GM12878 (cell line): ENCODE measurements at regions not wholly inside any gene's neighbourhood (a gene's known extent, or its start where the extent isn't known, plus 50 kb on each side); places are given as distances from the start of the nearest gene placed in this dataset.

ENCODE experiments used
- ATAC-seq: fragments of 200-7000 bp; cut with Tn5 transposase; 3 replicates; pipeline ENCODE4 v1.9.1; 2020; ENCODE audit warnings: mild to moderate bottlenecking, moderate library complexity
- BruUV-seq: library from RNA; stranded (reverse); fragments of 400-500 nt; replicated peaks from 2 replicates; lab custom pipeline; 2021; lab: Mats Ljungman, UMichigan
- CTCF ChIA-PET: fragments of 300-600 bp; sonication (Branson Sonifier 250); formaldehyde crosslinking; extraction: SDS; loops from one replicate; lab custom pipeline; 2021; ENCODE audit warnings: inconsistent platforms; lab: Yijun Ruan, JAX
- POLR2A ChIA-PET: fragments of 350-600 bp; formaldehyde crosslinking; extraction: SDS; loops from one replicate; lab custom pipeline; 2021; ENCODE audit warnings: inconsistent platforms; lab: Charles Lee
- RAD21 ChIA-PET: fragments of 300-600 bp; sonication (Branson Sonifier 250); formaldehyde crosslinking; loops from one replicate; lab custom pipeline; 2023; ENCODE audit warnings: antibody characterized with exemption; ENCODE audit not compliant: unreplicated experiment; lab: Charles Lee
- SMC1A ChIA-PET: fragments of 300-600 bp; sonication (Branson Sonifier 250); formaldehyde crosslinking; loops from one replicate; lab custom pipeline; 2023; ENCODE audit not compliant: unreplicated experiment, uncharacterized antibody; lab: Charles Lee
- DNase-seq: peaks from one replicate; pipeline ENCODE4 v3.0.0-alpha.2; 2011; ENCODE audit warnings: low read depth, low spot score
- FAIRE-seq: peaks from 3 replicates; lab custom pipeline; 2011; peaks lifted over from hg19 to GRCh38; lab: Jason Lieb, UNC
- H2AFZ ChIP-seq: 2 replicates; pipeline ENCODE4 v1.6.0; 2011; ENCODE audit warnings: low read depth, low read length, control low read depth; ENCODE audit not compliant: control insufficient read depth
- H3K27ac ChIP-seq: 2 replicates; pipeline ENCODE4 v1.5.1; 2011; ENCODE audit warnings: control low read depth; ENCODE audit not compliant: control insufficient read depth, insufficient read depth
- H3K27me3 ChIP-seq, 2 experiments: replicated peaks in 1 of 2; 2 replicates each; pipeline versions ENCODE4 v1.6.0 to v1.6.1; 2011; ENCODE audit warnings: low read length in 1 of 2; ENCODE audit not compliant: control insufficient read depth in 2 of 2, insufficient read depth in 2 of 2
- H3K36me3 ChIP-seq, 2 experiments: 2 replicates each; pipeline ENCODE4 v1.5.1; 2011; ENCODE audit warnings: low read length in 1 of 2; ENCODE audit not compliant: control insufficient read depth in 2 of 2, insufficient read depth in 2 of 2
- H3K4me1 ChIP-seq: 2 replicates; pipeline ENCODE4 v1.6.1; 2011; ENCODE audit warnings: mild to moderate bottlenecking, low read length, moderate library complexity, mixed read lengths; ENCODE audit not compliant: control insufficient read depth, insufficient read depth
- H3K4me2 ChIP-seq: 2 replicates; pipeline ENCODE4 v1.6.0; 2011; ENCODE audit warnings: control low read depth; ENCODE audit not compliant: control insufficient read depth, insufficient read depth
- H3K4me3 ChIP-seq: fragments of 200-600 bp; sonication (generic); 2 replicates; pipeline ENCODE4 v1.5.1; 2016
- H3K79me2 ChIP-seq: 2 replicates; pipeline ENCODE4 v1.6.0; 2011; ENCODE audit warnings: low read length; ENCODE audit not compliant: control insufficient read depth, insufficient read depth
- H3K9ac ChIP-seq: 2 replicates; pipeline ENCODE4 v1.8.0; 2011; ENCODE audit warnings: low read length, control low read depth, mixed read lengths; ENCODE audit not compliant: control insufficient read depth, insufficient read depth
- H3K9me3 ChIP-seq: replicated peaks from 3 replicates; pipeline ENCODE4 v1.5.1; 2011; ENCODE audit warnings: mild to moderate bottlenecking, low read length; ENCODE audit not compliant: control insufficient read depth, insufficient read depth
- H4K20me1 ChIP-seq: 2 replicates; pipeline ENCODE4 v1.6.0; 2011; ENCODE audit not compliant: control insufficient read depth, insufficient read depth
- ATF2 ChIP-seq: IDR thresholded peaks from 2 replicates; pipeline ENCODE4 v1.6.1; 2012; ENCODE audit warnings: low read length, inconsistent platforms
- BHLHE40 ChIP-seq, 2 experiments: fragments of 450-650 bp in 1 of 2; IDR thresholded peaks; 2 replicates each; pipeline ENCODE4 v1.6.1; 2011 to 2017; ENCODE audit warnings: low read depth in 2 of 2, borderline replicate concordance in 1 of 2, improper control_type of control experiment in 1 of 2, low read length in 1 of 2, mild to moderate bottlenecking in 1 of 2
- CREM ChIP-seq: IDR thresholded peaks from 2 replicates; pipeline ENCODE4 v1.6.1; 2014; ENCODE audit warnings: antibody characterized with exemption, low read depth
- HCFC1 ChIP-seq: fragments of 150-350 bp; IDR thresholded peaks from 2 replicates; pipeline ENCODE4 v1.6.1; 2014; ENCODE audit warnings: low read length
- MEF2B ChIP-seq: fragments of 450-650 bp; IDR thresholded peaks from 2 replicates; pipeline ENCODE4 v1.6.1; 2018; ENCODE audit warnings: mild to moderate bottlenecking, moderate library complexity; ENCODE audit not compliant: partially characterized antibody, poor library complexity, severe bottlenecking
- MYC ChIP-seq: IDR thresholded peaks from 2 replicates; pipeline ENCODE4 v1.6.1; 2011; ENCODE audit warnings: mild to moderate bottlenecking, low read length, moderate library complexity, inconsistent platforms; ENCODE audit not compliant: insufficient read depth, insufficient replicate concordance, insufficient read length, severe bottlenecking
- NFXL1 ChIP-seq: fragments of 450-650 bp; IDR thresholded peaks from 2 replicates; pipeline ENCODE4 v1.6.1; 2017; ENCODE audit warnings: antibody characterized with exemption, mild to moderate bottlenecking, borderline replicate concordance
- PKNOX1 ChIP-seq: fragments of 450-650 bp; IDR thresholded peaks from 2 replicates; pipeline ENCODE4 v1.6.1; 2016; ENCODE audit warnings: mild to moderate bottlenecking
- POLR2A ChIP-seq: IDR thresholded peaks from 2 replicates; pipeline ENCODE4 v1.6.1; 2011; ENCODE audit warnings: low read depth, mild to moderate bottlenecking, low read length
- POLR2AphosphoS5 ChIP-seq: IDR thresholded peaks from 2 replicates; pipeline ENCODE4 v1.6.1; 2011; ENCODE audit warnings: mild to moderate bottlenecking, low read length, inconsistent platforms
- POU2F2 ChIP-seq: IDR thresholded peaks from 3 replicates; pipeline ENCODE4 v1.6.1; 2011; ENCODE audit warnings: low read depth, mild to moderate bottlenecking, low read length, borderline replicate concordance
- RAD51 ChIP-seq: fragments of 450-650 bp; IDR thresholded peaks from 2 replicates; pipeline ENCODE4 v1.6.1; 2016; ENCODE audit warnings: moderate library complexity, mild to moderate bottlenecking, inconsistent platforms
- REST ChIP-seq: IDR thresholded peaks from 2 replicates; pipeline ENCODE4 v1.6.1; 2012; ENCODE audit warnings: mild to moderate bottlenecking, low read depth, low read length
- ZBTB4 ChIP-seq: fragments of 450-650 bp; formaldehyde crosslinking; IDR thresholded peaks from 2 replicates; pipeline ENCODE4 v1.4.0; 2022; ENCODE audit warnings: mild to moderate bottlenecking, moderate library complexity
- WGBS: methylation state at CpG from one replicate; pipeline ENCODE4 v1.1.6; 2016; ENCODE audit warnings: low lambda C conversion rate; ENCODE audit not compliant: insufficient replicate concordance, insufficient coverage; ENCODE audit errors: missing lambda C conversion rate; 5-methylcytosine and 5-hydroxymethylcytosine counted together
- in situ Hi-C: fragments of 300-500 bp; cut with MboI; formaldehyde crosslinking; loops from 9 replicates; pipeline ENCODE4 v1.14.3; 2018; ENCODE audit warnings: mixed read lengths
- intact Hi-C: fragments of 100-400 bp; cut with micrococcal nuclease; formaldehyde crosslinking; loops from one replicate; pipeline ENCODE4 v1.14.2; 2022; ENCODE audit not compliant: unreplicated experiment

- no peak for DNase-seq
- H3K27ac ChIP-seq: no peak overlapping the region
- RAD21 ChIA-PET: interaction anchor here (0.6 to 1.8 kb wide), 4 partner anchors 9 to 1118 kb away, joined by 3 to 6 read pairs (median 4); partner anchors contain the start of gene C1GALT1
- no peak overlapping the region for H3K4me3 ChIP-seq
- no peak; the same call in 2 of the 3 replicates for ATAC-seq
- 21% methylated on average over 1 of the region's 1 CpG for whole genome bisulfite sequencing
- SMC1A ChIA-PET: interaction anchor here (0.7 to 1.8 kb wide), 11 partner anchors 9 to 581 kb away, joined by 3 to 10 read pairs (median 3); no protein-coding TSS in a partner anchor
- H3K79me2 ChIP-seq: no peaks in the 10 kb centered on the region
- no peaks in the 10 kb centered on the region for H3K36me3 ChIP-seq
- CTCF ChIA-PET: interaction anchor here (0.7 to 2.0 kb wide), 10 partner anchors 11 to 1197 kb away, joined by 3 to 6 read pairs (median 3); no protein-coding TSS in a partner anchor
- no peaks in the 10 kb centered on the region for H3K4me1 ChIP-seq
- intact Hi-C loops: loop anchor here (5.0 to 10.0 kb wide), 4 partner anchors 195 to 1118 kb away; no protein-coding TSS in a partner anchor
- H3K9me3 ChIP-seq: 0 out of 3 replicates have a peak, but pooled peaks cover 2% of the 10 kb centered on the region
- no peak for FAIRE-seq
- BruUV-seq: no TSS peak
- TF ChIP-seq PKNOX1: no peak
- TF ChIP-seq RAD51: no peak
- TF ChIP-seq MEF2B: no peak
- TF ChIP-seq ATF2: no peak
- no peak for TF ChIP-seq POU2F2
- no peak for TF ChIP-seq NFXL1
- TF ChIP-seq POLR2A: no peak
- TF ChIP-seq CREM: no peak
- TF ChIP-seq MYC: no peak
- no peak for TF ChIP-seq HCFC1
- TF ChIP-seq ZBTB4 (CRISPR knock-in tag): no peak
- no peak for TF ChIP-seq BHLHE40 (IDR thresholded peaks at IDR 0.05; ENCODE audit: borderline replicate concordance in 1 of 2, low read depth in 2 of 2, low read length in 1 of 2)
- TF ChIP-seq REST: no peak
- TF ChIP-seq POLR2AphosphoS5: no peak
- H3K4me2 ChIP-seq: no peak overlapping the region
- in situ Hi-C loops: loop anchor here (5.0 kb wide), 2 partner anchors 438 to 1118 kb away; partner anchors contain the start of gene COL28A1
- no peaks in the 10 kb centered on the region for H3K27me3 ChIP-seq
- no peak overlapping the region for H2AFZ ChIP-seq
- POLR2A ChIA-PET: interaction anchor here (0.5 kb wide), 1 partner anchor 344 kb away, joined by 5 read pairs; no protein-coding TSS in a partner anchor
- H4K20me1 ChIP-seq: no peaks in the 10 kb centered on the region
- no peak overlapping the region for H3K9ac ChIP-seq
These were observed 82.7 kb upstream of the C1GALT1 start for GRCh38 chr7:7099584-7100014.
